ENCODE measurements at regions not wholly inside any gene's neighbourhood (a gene's known extent, or its start where the extent isn't known, plus 50 kb on each side); places are given as distances from the start of the nearest gene placed in this dataset.

- Histone ChIP-seq H2BK20ac (ENCODE audit: low read depth, low read length, poor library complexity, severe bottlenecking) (no peak overlapping the region), H4K8ac (replicated peaks; ENCODE audit: insufficient read length, low read depth, low read length) (no peak overlapping the region), H4K91ac (ENCODE audit: insufficient read length, low read depth, low read length) (no peak overlapping the region), H3K79me2 (ENCODE audit: insufficient read depth, low read length) (peaks cover 46% of the 10 kb centered on the region), H2BK5ac (ENCODE audit: insufficient read length, low read length) (no peak overlapping the region), H4K5ac (ENCODE audit: insufficient read length, low read depth, low read length) (no peak overlapping the region), H3K4me2 (ENCODE audit: insufficient read depth, insufficient read length, low read length) (no peak overlapping the region), H3K9me3 (ENCODE audit: control insufficient read depth, low read depth, low read length) (no peaks in the 10 kb centered on the region), H3T11ph (ENCODE audit: low read length) (no peak overlapping the region), H3K4ac (ENCODE audit: low read depth, low read length) (no peak overlapping the region), H2AFZ (ENCODE audit: low read length) (no peak overlapping the region), H3K23ac (ENCODE audit: insufficient read length, low read depth, low read length) (no peak overlapping the region), H3K18ac (ENCODE audit: insufficient read length, low read depth, low read length) (no peak overlapping the region), H2AK5ac (ENCODE audit: insufficient read length, low read length) (no peak overlapping the region), H4K20me1 (ENCODE audit: control insufficient read depth, insufficient read depth, insufficient read length) (no peaks in the 10 kb centered on the region), H3K56ac (ENCODE audit: insufficient read length, low read depth, low read length) (no peak overlapping the region), H3K27ac (ENCODE audit: insufficient read length, low read depth, low read length) (no peak overlapping the region), H2BK120ac (ENCODE audit: low read depth, low read length, poor library complexity, severe bottlenecking) (no peak overlapping the region), H3K14ac (ENCODE audit: insufficient read depth, low read length) (no peak overlapping the region), H3K23me2 (ENCODE audit: insufficient read length, low read depth, low read length, poor library complexity, severe bottlenecking) (no peaks in the 10 kb centered on the region), H2BK12ac (ENCODE audit: insufficient read length, low read depth, low read length) (no peak overlapping the region), H2BK15ac (ENCODE audit: low read depth, low read length) (no peak overlapping the region), H3K4me1 (ENCODE audit: insufficient read depth, low read length) (no peaks in the 10 kb centered on the region), H3K9ac (ENCODE audit: extremely low read depth, insufficient read length, low read length) (no peak overlapping the region), H3K27me3 (ENCODE audit: insufficient read depth, low read length) (no peaks in the 10 kb centered on the region), H3K79me1 (ENCODE audit: insufficient read depth, low read depth, low read length, poor library complexity, severe bottlenecking) (no peaks in the 10 kb centered on the region)
- H3K36me3 Mint-ChIP-seq (ENCODE audit: insufficient read depth in 1 of 3, low read depth in 3 of 3) = peaks cover 55 to 88% (median 81%) of the 10 kb centered on the region in 3 experiments
- WGBS (ENCODE audit: extremely low coverage, insufficient read length, low lambda C conversion rate) = no CpG with 5 or more reads among the region's 2 CpGs
- peak overlapping the region in 1 of 2 experiments; percentile 3; a peak in 1 of 5 replicates for H3K4me3 Mint-ChIP-seq
- no peaks in the 10 kb centered on the region; the same call in 1 of the 2 replicates for H3K27me3 Mint-ChIP-seq (ENCODE audit: low read depth)
- TF ChIP-seq, protein P1, sequence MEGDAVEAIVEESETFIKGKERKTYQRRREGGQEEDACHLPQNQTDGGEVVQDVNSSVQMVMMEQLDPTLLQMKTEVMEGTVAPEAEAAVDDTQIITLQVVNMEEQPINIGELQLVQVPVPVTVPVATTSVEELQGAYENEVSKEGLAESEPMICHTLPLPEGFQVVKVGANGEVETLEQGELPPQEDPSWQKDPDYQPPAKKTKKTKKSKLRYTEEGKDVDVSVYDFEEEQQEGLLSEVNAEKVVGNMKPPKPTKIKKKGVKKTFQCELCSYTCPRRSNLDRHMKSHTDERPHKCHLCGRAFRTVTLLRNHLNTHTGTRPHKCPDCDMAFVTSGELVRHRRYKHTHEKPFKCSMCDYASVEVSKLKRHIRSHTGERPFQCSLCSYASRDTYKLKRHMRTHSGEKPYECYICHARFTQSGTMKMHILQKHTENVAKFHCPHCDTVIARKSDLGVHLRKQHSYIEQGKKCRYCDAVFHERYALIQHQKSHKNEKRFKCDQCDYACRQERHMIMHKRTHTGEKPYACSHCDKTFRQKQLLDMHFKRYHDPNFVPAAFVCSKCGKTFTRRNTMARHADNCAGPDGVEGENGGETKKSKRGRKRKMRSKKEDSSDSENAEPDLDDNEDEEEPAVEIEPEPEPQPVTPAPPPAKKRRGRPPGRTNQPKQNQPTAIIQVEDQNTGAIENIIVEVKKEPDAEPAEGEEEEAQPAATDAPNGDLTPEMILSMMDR (conservative IDR thresholded peaks at IDR 0.05) = no peak
- peaks cover 10 to 26% of the 10 kb centered on the region in 2 experiments for H3K4me1 Mint-ChIP-seq
- H3K9me3 Mint-ChIP-seq = peaks cover 37 to 56% of the 10 kb centered on the region in 2 experiments
- peak overlapping the region in 2 of 3 experiments; percentile 54 to 72; a peak in 3 of 7 replicates for H3K27ac Mint-ChIP-seq
- no peak for DNase-seq
Measured at GRCh38 chrX:45842207-45842925, 641.7 kb upstream of the DIPK2B start.
